DOHH2 (cell line): ENCODE measurements at regions not wholly inside any gene's neighbourhood (a gene's known extent, or its start where the extent isn't known, plus 50 kb on each side); places are given as distances from the start of the nearest gene placed in this dataset.

Experiments used
- H3F3A ChIP-seq: fragments of 200-600 bp; sonication (generic), shearing (Covaris generic); 2 replicates; pipeline ENCODE4 v1.6.0; 2016; ENCODE audit warnings: antibody characterized with exemption, mild to moderate bottlenecking; ENCODE audit not compliant: control insufficient read depth, insufficient read depth
- H3K27ac ChIP-seq: fragments of 200-600 bp; sonication (generic); 2 replicates; pipeline ENCODE4 v1.5.1; 2014; ENCODE audit warnings: low read depth, mild to moderate bottlenecking, low read length, moderate library complexity
- H3K27me3 ChIP-seq: fragments of 200-600 bp; sonication (generic); 2 replicates; pipeline ENCODE4 v1.6.1; 2014; ENCODE audit warnings: mild to moderate bottlenecking, low read length, mixed read lengths; ENCODE audit not compliant: control insufficient read depth
- H3K36me3 ChIP-seq: fragments of 200-600 bp; sonication (generic); 2 replicates; pipeline ENCODE4 v1.6.1; 2014; ENCODE audit warnings: mild to moderate bottlenecking, low read length, moderate library complexity, mixed read lengths; ENCODE audit not compliant: control insufficient read depth
- H3K4me1 ChIP-seq: fragments of 200-600 bp; sonication (generic); 2 replicates; pipeline ENCODE4 v1.6.1; 2014; ENCODE audit warnings: mild to moderate bottlenecking, low read length, mixed read lengths; ENCODE audit not compliant: control insufficient read depth
- H3K4me2 ChIP-seq: fragments of 200-600 bp; sonication (generic); 2 replicates; pipeline ENCODE4 v1.6.0; 2014; ENCODE audit warnings: mild to moderate bottlenecking, low read length, moderate library complexity
- H3K4me3 ChIP-seq: fragments of 200-600 bp; sonication (generic); 2 replicates; pipeline ENCODE4 v1.5.1; 2014; ENCODE audit warnings: mild to moderate bottlenecking, low read length, mixed read lengths
- H3K79me2 ChIP-seq: fragments of 200-600 bp; sonication (generic); 2 replicates; pipeline ENCODE4 v1.6.1; 2014; ENCODE audit warnings: mild to moderate bottlenecking, low read length, mixed read lengths; ENCODE audit not compliant: control insufficient read depth
- H3K9me2 ChIP-seq: fragments of 200-600 bp; sonication (generic); replicated peaks from 2 replicates; pipeline ENCODE4 v1.6.1; 2014; ENCODE audit warnings: mild to moderate bottlenecking, low read length, mixed read lengths; ENCODE audit not compliant: control insufficient read depth
- H3K9me3 ChIP-seq: fragments of 200-600 bp; sonication (generic); 2 replicates; pipeline ENCODE4 v1.6.1; 2014; ENCODE audit warnings: antibody characterized with exemption, low read length, mixed read lengths; ENCODE audit not compliant: control insufficient read depth, insufficient read depth
- H4K20me1 ChIP-seq: fragments of 200-600 bp; sonication (generic); 2 replicates; pipeline ENCODE4 v1.6.0; 2014; ENCODE audit warnings: low read depth, mild to moderate bottlenecking, antibody characterized with exemption, low read length, moderate library complexity; ENCODE audit not compliant: control insufficient read depth, insufficient read depth
- EZH2phosphoT487 ChIP-seq: fragments of 200-600 bp; sonication (generic); IDR thresholded peaks from 2 replicates; pipeline ENCODE4 v1.6.1; 2017; ENCODE audit warnings: borderline replicate concordance, mild to moderate bottlenecking, antibody characterized with exemption, low read length, moderate library complexity, mixed read lengths
- TF ChIP-seq, protein P1 (sequence below): fragments of 200-600 bp; sonication (generic); IDR thresholded peaks from one replicate; pipeline ENCODE4 v1.5.1; 2014; ENCODE audit warnings: antibody characterized with exemption, mild to moderate bottlenecking, low read depth, low read length; ENCODE audit not compliant: poor library complexity, severe bottlenecking

DNA sequence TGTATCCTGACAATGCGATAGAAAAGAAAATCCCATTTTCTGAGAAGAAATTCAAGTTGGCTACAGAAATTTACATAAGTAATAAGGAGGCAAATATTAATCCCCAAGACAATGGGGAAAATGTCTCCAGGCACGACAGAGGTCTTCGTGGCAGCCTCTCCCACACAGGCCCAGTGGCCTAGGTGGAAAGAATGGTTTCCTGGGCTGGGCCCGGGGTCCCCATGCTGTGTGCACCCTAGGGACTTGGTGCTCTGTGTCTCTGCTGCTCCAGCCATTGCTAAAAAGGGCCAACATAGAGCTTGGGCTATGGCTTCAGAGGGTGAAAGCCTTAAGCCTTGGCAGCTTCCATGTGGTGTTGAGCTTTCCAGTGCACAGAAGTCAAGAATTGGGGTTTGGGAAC, 102.5 kb upstream of the LYPLAL1 start:
- no peak overlapping the region for H3K4me3 ChIP-seq
- TF ChIP-seq, protein P1, sequence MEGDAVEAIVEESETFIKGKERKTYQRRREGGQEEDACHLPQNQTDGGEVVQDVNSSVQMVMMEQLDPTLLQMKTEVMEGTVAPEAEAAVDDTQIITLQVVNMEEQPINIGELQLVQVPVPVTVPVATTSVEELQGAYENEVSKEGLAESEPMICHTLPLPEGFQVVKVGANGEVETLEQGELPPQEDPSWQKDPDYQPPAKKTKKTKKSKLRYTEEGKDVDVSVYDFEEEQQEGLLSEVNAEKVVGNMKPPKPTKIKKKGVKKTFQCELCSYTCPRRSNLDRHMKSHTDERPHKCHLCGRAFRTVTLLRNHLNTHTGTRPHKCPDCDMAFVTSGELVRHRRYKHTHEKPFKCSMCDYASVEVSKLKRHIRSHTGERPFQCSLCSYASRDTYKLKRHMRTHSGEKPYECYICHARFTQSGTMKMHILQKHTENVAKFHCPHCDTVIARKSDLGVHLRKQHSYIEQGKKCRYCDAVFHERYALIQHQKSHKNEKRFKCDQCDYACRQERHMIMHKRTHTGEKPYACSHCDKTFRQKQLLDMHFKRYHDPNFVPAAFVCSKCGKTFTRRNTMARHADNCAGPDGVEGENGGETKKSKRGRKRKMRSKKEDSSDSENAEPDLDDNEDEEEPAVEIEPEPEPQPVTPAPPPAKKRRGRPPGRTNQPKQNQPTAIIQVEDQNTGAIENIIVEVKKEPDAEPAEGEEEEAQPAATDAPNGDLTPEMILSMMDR = no peak
- no peak for TF ChIP-seq EZH2phosphoT487
- H3K9me3 ChIP-seq = no peaks in the 10 kb centered on the region
- no peaks in the 10 kb centered on the region for H3K36me3 ChIP-seq
- H3K79me2 ChIP-seq = no peaks in the 10 kb centered on the region
- H3K4me1 ChIP-seq = no peaks in the 10 kb centered on the region
- H3K9me2 ChIP-seq = no peaks in the 10 kb centered on the region
- no peaks in the 10 kb centered on the region for H3K27me3 ChIP-seq
- no peaks in the 10 kb centered on the region for H3F3A ChIP-seq
- H3K27ac ChIP-seq = no peak overlapping the region
- H4K20me1 ChIP-seq = no peaks in the 10 kb centered on the region
- H3K4me2 ChIP-seq = no peak overlapping the region

DNA sequence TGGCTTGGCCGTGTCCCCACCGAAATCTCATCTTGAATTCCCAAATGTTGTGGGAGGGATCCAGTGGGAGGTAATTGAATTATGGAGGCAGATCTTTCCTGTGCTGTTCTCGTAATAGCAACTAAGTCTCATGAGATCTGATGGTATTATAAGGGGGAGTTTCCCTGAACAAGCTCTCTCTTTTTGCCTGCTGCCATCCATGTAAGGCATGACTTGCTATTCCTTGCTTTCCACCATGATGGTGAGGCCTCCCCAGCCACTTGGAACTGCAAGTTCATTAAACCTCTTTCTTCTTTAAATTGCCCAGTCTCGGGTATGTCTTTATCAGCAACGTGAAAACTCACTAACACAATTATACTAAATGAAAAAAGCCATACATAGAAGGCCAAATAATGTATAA, 101.3 kb upstream of the LYPLAL1 start:
- Histone ChIP-seq H3K4me1 (no peaks in the 10 kb centered on the region), H3K4me3 (no peak overlapping the region), H3K4me2 (no peak overlapping the region), H3K27me3 (no peaks in the 10 kb centered on the region), H4K20me1 (no peaks in the 10 kb centered on the region), H3F3A (no peaks in the 10 kb centered on the region), H3K9me2 (no peaks in the 10 kb centered on the region), H3K9me3 (no peaks in the 10 kb centered on the region), H3K36me3 (no peaks in the 10 kb centered on the region), H3K79me2 (no peaks in the 10 kb centered on the region), H3K27ac (no peak overlapping the region)
- TF ChIP-seq, protein P1 = no peak
- no peak for TF ChIP-seq EZH2phosphoT487

DNA sequence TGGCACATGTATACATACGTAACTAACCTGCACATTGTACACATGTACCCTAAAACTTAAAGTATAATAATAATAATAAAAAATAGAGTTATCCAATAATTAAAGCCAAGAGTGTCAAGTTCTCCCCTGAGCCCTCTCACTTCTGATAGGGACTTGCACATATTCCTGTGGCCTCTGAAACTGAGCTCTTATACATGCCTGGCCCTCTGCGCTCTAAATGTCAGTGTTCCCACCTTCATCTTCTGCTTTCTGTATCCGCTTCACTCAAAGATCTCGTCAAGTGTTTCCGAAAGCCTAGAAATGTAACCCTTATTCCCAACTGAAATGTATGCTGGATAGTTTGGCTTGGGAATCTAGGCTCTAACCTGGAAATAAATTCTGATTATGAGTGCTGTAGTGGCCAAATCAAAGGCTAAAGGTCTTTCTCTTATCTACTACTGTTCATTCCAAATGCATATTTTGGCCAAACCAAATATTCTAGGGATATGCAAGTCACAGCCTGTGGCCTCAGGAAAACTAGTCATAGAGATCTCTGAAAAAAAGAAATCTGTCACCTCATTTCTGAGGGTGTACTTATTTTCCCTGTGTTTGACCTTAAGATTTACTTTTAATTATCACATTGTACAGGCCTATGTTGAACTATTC, 99.5 kb upstream of the LYPLAL1 start:
- no peak overlapping the region for H3K4me3 ChIP-seq
- TF ChIP-seq EZH2phosphoT487 = no peak
- TF ChIP-seq, protein P1 = no peak
- H3K9me3 ChIP-seq = no peaks in the 10 kb centered on the region

More for the DNA sequence above, 99.5 kb upstream of the LYPLAL1 start:
- H3K4me1 ChIP-seq = peaks cover 4% of the 10 kb centered on the region; the same call in 1 of the 2 replicates
- H3K36me3 ChIP-seq = no peaks in the 10 kb centered on the region
- no peaks in the 10 kb centered on the region for H3K79me2 ChIP-seq
- no peaks in the 10 kb centered on the region for H3K27me3 ChIP-seq
- no peaks in the 10 kb centered on the region for H3K9me2 ChIP-seq
- no peak overlapping the region for H3K4me2 ChIP-seq
- H3F3A ChIP-seq = no peaks in the 10 kb centered on the region
- no peaks in the 10 kb centered on the region for H4K20me1 ChIP-seq
- H3K27ac ChIP-seq = no peak overlapping the region
